Stomach (tissue), 4 donors: ENCODE measurements at regions not wholly inside any gene's neighbourhood (a gene's known extent, or its start where the extent isn't known, plus 50 kb on each side); places are given as distances from the start of the nearest gene placed in this dataset.

ENCODE experiments used
- EP300 ChIP-seq: sonication (generic); formaldehyde crosslinking; IDR thresholded peaks from one replicate; pipeline ENCODE4 v1.6.1; 2017; ENCODE audit warnings: antibody characterized with exemption
- POLR2A ChIP-seq, 4 donors: fragments of 450-650 bp; IDR thresholded peaks; one replicate each; pipeline ENCODE4 v1.6.1; 2016; ENCODE audit warnings: antibody characterized with exemption in 4 of 4, control low read depth in 2 of 4, mild to moderate bottlenecking in 1 of 4, moderate library complexity in 1 of 4
- TF ChIP-seq, protein P1 (sequence below), 7 experiments: fragments of 450-650 bp in 4 of 7; fragments of 200-600 bp in 3 of 7; sonication (generic) in 3 of 7; IDR thresholded peaks; one replicate each; pipeline ENCODE4 v1.5.1; 2016 to 2019; ENCODE audit warnings: antibody characterized with exemption in 7 of 7, control low read depth in 2 of 7, mild to moderate bottlenecking in 1 of 7

DNA sequence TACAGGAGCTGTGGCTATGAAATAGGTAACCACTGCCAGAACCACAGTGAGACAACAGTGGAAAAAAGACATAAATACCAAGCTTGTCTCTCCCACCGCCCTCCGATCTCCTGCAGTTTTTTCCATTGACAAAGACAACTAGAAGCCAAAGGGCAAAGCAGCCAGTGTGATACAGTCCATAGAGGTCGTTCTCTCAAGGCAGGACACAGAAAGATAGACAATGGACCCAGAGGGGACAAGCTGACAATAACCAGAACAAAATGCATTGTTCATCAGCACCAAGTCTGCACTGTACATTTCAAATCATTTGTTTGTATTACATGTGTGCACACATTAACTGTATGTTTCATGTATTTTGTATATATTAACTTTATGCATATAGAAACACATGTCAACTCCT lies 233.0 kb upstream of the NOL4 start:
- no peak for TF ChIP-seq POLR2A (IDR thresholded peaks at IDR 0.05)
- TF ChIP-seq, protein P1, sequence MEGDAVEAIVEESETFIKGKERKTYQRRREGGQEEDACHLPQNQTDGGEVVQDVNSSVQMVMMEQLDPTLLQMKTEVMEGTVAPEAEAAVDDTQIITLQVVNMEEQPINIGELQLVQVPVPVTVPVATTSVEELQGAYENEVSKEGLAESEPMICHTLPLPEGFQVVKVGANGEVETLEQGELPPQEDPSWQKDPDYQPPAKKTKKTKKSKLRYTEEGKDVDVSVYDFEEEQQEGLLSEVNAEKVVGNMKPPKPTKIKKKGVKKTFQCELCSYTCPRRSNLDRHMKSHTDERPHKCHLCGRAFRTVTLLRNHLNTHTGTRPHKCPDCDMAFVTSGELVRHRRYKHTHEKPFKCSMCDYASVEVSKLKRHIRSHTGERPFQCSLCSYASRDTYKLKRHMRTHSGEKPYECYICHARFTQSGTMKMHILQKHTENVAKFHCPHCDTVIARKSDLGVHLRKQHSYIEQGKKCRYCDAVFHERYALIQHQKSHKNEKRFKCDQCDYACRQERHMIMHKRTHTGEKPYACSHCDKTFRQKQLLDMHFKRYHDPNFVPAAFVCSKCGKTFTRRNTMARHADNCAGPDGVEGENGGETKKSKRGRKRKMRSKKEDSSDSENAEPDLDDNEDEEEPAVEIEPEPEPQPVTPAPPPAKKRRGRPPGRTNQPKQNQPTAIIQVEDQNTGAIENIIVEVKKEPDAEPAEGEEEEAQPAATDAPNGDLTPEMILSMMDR (IDR thresholded peaks at IDR 0.05): no peak
- no peak for TF ChIP-seq EP300
